ENCODE measurements at regions not wholly inside any gene's neighbourhood (a gene's known extent, or its start where the extent isn't known, plus 50 kb on each side); places are given as distances from the start of the nearest gene placed in this dataset.

DNA sequence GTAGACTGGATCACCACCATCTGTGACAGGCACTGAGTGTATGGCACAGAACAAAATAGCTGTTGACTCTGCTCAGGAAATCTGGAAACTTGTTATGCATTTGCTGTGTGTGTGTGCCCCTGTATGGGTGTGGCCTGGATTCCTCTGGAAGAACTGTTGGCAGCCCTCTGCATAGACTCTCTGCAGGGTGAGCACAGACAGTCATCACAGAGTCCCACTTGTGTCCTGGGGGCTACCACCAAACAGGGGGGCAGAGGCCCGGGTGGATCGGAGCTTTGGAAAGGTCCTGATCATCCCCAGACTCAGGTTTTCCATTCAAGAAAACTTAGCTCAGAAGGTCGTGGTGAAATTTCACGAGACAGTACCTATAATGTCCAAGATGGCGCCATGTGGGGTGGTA is 258.6 kb downstream of the SOX11 start:
- Histone ChIP-seq H3K4me1 (ENCODE audit: control insufficient read depth, low read depth, low read length) (peaks cover 1% of the 10 kb centered on the region), H3K4me2 (ENCODE audit: low read length) (no peak overlapping the region), H3K36me3 (ENCODE audit: control insufficient read depth, insufficient read depth, low read length) (no peaks in the 10 kb centered on the region), H3K56ac (ENCODE audit: low read length) (no peak overlapping the region), H3K4me3 (ENCODE audit: low read length) (no peak overlapping the region), H2BK15ac (replicated peaks; ENCODE audit: low read depth) (no peak overlapping the region), H2BK120ac (ENCODE audit: low read depth, low read length) (no peak overlapping the region), H3K27me3 (ENCODE audit: insufficient read depth, low read length, poor library complexity) (no peaks in the 10 kb centered on the region), H3K18ac (ENCODE audit: low read length) (no peak overlapping the region), H2BK5ac (ENCODE audit: low read length) (no peak overlapping the region), H4K5ac (ENCODE audit: low read length) (no peak overlapping the region), H3K79me1 (ENCODE audit: low read length) (no peaks in the 10 kb centered on the region), H3K4ac (ENCODE audit: low read depth, low read length) (no peak overlapping the region), H4K8ac (ENCODE audit: low read depth, low read length) (no peak overlapping the region), H2AK5ac (ENCODE audit: low read length) (no peak overlapping the region), H3K9ac (ENCODE audit: low read length) (no peak overlapping the region), H3K23ac (ENCODE audit: low read length) (no peak overlapping the region), H3K27ac (ENCODE audit: low read depth, low read length) (no peak overlapping the region), H3K79me2 (ENCODE audit: control insufficient read depth, insufficient read depth, low read length) (no peaks in the 10 kb centered on the region)
- no peak for DNase-seq
- WGBS (ENCODE audit: extremely low coverage, insufficient coverage, low lambda C conversion rate) = no CpG with 5 or more reads among the region's 5 CpGs

- Histone ChIP-seq H4K8ac (ENCODE audit: low read depth, low read length) (no peak overlapping the region), H3K56ac (ENCODE audit: low read length) (no peak overlapping the region), H3K4me3 (ENCODE audit: low read length) (no peak overlapping the region), H3K79me2 (ENCODE audit: control insufficient read depth, insufficient read depth, low read length) (no peaks in the 10 kb centered on the region), H3K18ac (ENCODE audit: low read length) (no peak overlapping the region), H3K4me2 (ENCODE audit: low read length) (no peak overlapping the region), H3K27ac (ENCODE audit: low read depth, low read length) (no peak overlapping the region), H3K27me3 (ENCODE audit: insufficient read depth, low read length, poor library complexity) (no peaks in the 10 kb centered on the region), H3K36me3 (ENCODE audit: control insufficient read depth, insufficient read depth, low read length) (no peaks in the 10 kb centered on the region), H3K9ac (ENCODE audit: low read length) (no peak overlapping the region), H3K4me1 (ENCODE audit: control insufficient read depth, low read depth, low read length) (no peaks in the 10 kb centered on the region), H3K23ac (ENCODE audit: low read length) (no peak overlapping the region), H2BK120ac (ENCODE audit: low read depth, low read length) (no peak overlapping the region), H2BK15ac (replicated peaks; ENCODE audit: low read depth) (no peak overlapping the region), H4K5ac (ENCODE audit: low read length) (no peak overlapping the region), H2BK5ac (ENCODE audit: low read length) (no peak overlapping the region), H3K4ac (ENCODE audit: low read depth, low read length) (no peak overlapping the region), H2AK5ac (ENCODE audit: low read length) (no peak overlapping the region), H3K79me1 (ENCODE audit: low read length) (no peaks in the 10 kb centered on the region)
- no peak for DNase-seq
- WGBS (ENCODE audit: extremely low coverage, insufficient coverage, low lambda C conversion rate) = no CpG with 5 or more reads among the region's 1 CpG
Measured at GRCh38 chr2:5951471-5951870, 259.3 kb downstream of the SOX11 start.

GRCh38 chr2:5953525-5953924 is 261.3 kb downstream of the SOX11 start:
- Histone ChIP-seq H2BK120ac (ENCODE audit: low read depth, low read length) (no peak overlapping the region), H3K4ac (ENCODE audit: low read depth, low read length) (no peak overlapping the region)

DNA sequence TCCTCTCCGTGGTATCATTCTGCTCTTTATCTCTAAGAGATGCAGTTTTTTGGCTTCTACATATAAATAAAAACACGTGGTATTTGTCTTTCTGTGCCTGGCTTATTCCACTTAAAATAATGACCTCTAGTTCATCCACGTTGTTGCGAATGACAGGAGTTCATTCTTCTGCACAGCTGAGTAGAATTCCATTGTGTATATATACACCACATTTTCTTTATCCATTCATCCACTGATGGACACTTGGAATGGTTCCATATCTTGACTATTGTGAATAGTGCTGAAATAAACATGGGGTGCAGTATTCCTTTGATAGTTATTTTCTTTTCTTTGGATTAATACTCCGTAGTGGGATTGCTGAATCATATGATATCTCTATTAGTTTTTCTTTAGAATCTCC is 262.3 kb downstream of the SOX11 start:
- no peak overlapping the region for H3K27ac ChIP-seq (ENCODE audit: low read depth, low read length)
- no peak overlapping the region for H2BK120ac ChIP-seq (ENCODE audit: low read depth, low read length)
- H3K4ac ChIP-seq (ENCODE audit: low read depth, low read length) = no peak overlapping the region
- H3K9ac ChIP-seq (ENCODE audit: low read length) = no peak overlapping the region
- no peaks in the 10 kb centered on the region for H3K79me2 ChIP-seq (ENCODE audit: control insufficient read depth, insufficient read depth, low read length)
- no peaks in the 10 kb centered on the region for H3K27me3 ChIP-seq (ENCODE audit: insufficient read depth, low read length, poor library complexity)
- no peak overlapping the region for H3K4me2 ChIP-seq (ENCODE audit: low read length)
- H4K5ac ChIP-seq (ENCODE audit: low read length) = no peak overlapping the region
- DNase-seq = no peak
- H3K36me3 ChIP-seq (ENCODE audit: control insufficient read depth, insufficient read depth, low read length) = no peaks in the 10 kb centered on the region
- H3K23ac ChIP-seq (ENCODE audit: low read length) = no peak overlapping the region
- H4K8ac ChIP-seq (ENCODE audit: low read depth, low read length) = no peak overlapping the region
- no peak overlapping the region for H2BK5ac ChIP-seq (ENCODE audit: low read length)
- no peak overlapping the region for H2AK5ac ChIP-seq (ENCODE audit: low read length)
- no peaks in the 10 kb centered on the region for H3K79me1 ChIP-seq (ENCODE audit: low read length)
- no peak overlapping the region for H3K18ac ChIP-seq (ENCODE audit: low read length)
- no peaks in the 10 kb centered on the region for H3K4me1 ChIP-seq (ENCODE audit: control insufficient read depth, low read depth, low read length)
- H3K4me3 ChIP-seq (ENCODE audit: low read length) = no peak overlapping the region
- no peak overlapping the region for H2BK15ac ChIP-seq (replicated peaks; ENCODE audit: low read depth)
- no CpG with 5 or more reads among the region's 5 CpGs for WGBS (ENCODE audit: extremely low coverage, insufficient coverage, low lambda C conversion rate)
- H3K56ac ChIP-seq (ENCODE audit: low read length) = no peak overlapping the region

More at GRCh38 chr2:5953525-5953924, 261.3 kb downstream of the SOX11 start:
- no peak for DNase-seq
- no peak overlapping the region for H2AK5ac ChIP-seq (ENCODE audit: low read length)
- H3K27me3 ChIP-seq (ENCODE audit: insufficient read depth, low read length, poor library complexity) = no peaks in the 10 kb centered on the region
- no peak overlapping the region for H3K27ac ChIP-seq (ENCODE audit: low read depth, low read length)
- no peaks in the 10 kb centered on the region for H3K79me2 ChIP-seq (ENCODE audit: control insufficient read depth, insufficient read depth, low read length)
- no peak overlapping the region for H3K4me3 ChIP-seq (ENCODE audit: low read length)
- WGBS (ENCODE audit: extremely low coverage, insufficient coverage, low lambda C conversion rate) = no CpG with 5 or more reads among the region's 1 CpG
- no peak overlapping the region for H4K8ac ChIP-seq (ENCODE audit: low read depth, low read length)
- no peaks in the 10 kb centered on the region for H3K79me1 ChIP-seq (ENCODE audit: low read length)
- no peak overlapping the region for H3K56ac ChIP-seq (ENCODE audit: low read length)
- H2BK15ac ChIP-seq (replicated peaks; ENCODE audit: low read depth) = no peak overlapping the region
- H3K4me1 ChIP-seq (ENCODE audit: control insufficient read depth, low read depth, low read length) = no peaks in the 10 kb centered on the region
- H3K23ac ChIP-seq (ENCODE audit: low read length) = no peak overlapping the region
- no peaks in the 10 kb centered on the region for H3K36me3 ChIP-seq (ENCODE audit: control insufficient read depth, insufficient read depth, low read length)
- H2BK5ac ChIP-seq (ENCODE audit: low read length) = no peak overlapping the region
- H4K5ac ChIP-seq (ENCODE audit: low read length) = no peak overlapping the region
- no peak overlapping the region for H3K4me2 ChIP-seq (ENCODE audit: low read length)
- no peak overlapping the region for H3K18ac ChIP-seq (ENCODE audit: low read length)
- no peak overlapping the region for H3K9ac ChIP-seq (ENCODE audit: low read length)

GRCh38 chr2:5955921-5956320 is 263.7 kb downstream of the SOX11 start:
- H3K79me1 ChIP-seq (ENCODE audit: low read length) = no peaks in the 10 kb centered on the region
- H3K56ac ChIP-seq (ENCODE audit: low read length) = no peak overlapping the region
- no peaks in the 10 kb centered on the region for H3K79me2 ChIP-seq (ENCODE audit: control insufficient read depth, insufficient read depth, low read length)

More at GRCh38 chr2:5955921-5956320, 263.7 kb downstream of the SOX11 start:
- H3K18ac ChIP-seq (ENCODE audit: low read length) = no peak overlapping the region
- no peak overlapping the region for H2BK120ac ChIP-seq (ENCODE audit: low read depth, low read length)
- H4K5ac ChIP-seq (ENCODE audit: low read length) = no peak overlapping the region
- H4K8ac ChIP-seq (ENCODE audit: low read depth, low read length) = no peak overlapping the region
- no peak overlapping the region for H3K9ac ChIP-seq (ENCODE audit: low read length)
- no peak overlapping the region for H3K4me3 ChIP-seq (ENCODE audit: low read length)
- H3K27ac ChIP-seq (ENCODE audit: low read depth, low read length) = no peak overlapping the region
- H3K4me1 ChIP-seq (ENCODE audit: control insufficient read depth, low read depth, low read length) = no peaks in the 10 kb centered on the region
- no peak overlapping the region for H3K23ac ChIP-seq (ENCODE audit: low read length)
- H2BK5ac ChIP-seq (ENCODE audit: low read length) = no peak overlapping the region
- no peak overlapping the region for H2BK15ac ChIP-seq (replicated peaks; ENCODE audit: low read depth)
- no peak for DNase-seq
- H3K4me2 ChIP-seq (ENCODE audit: low read length) = no peak overlapping the region
- H3K27me3 ChIP-seq (ENCODE audit: insufficient read depth, low read length, poor library complexity) = no peaks in the 10 kb centered on the region
- H3K4ac ChIP-seq (ENCODE audit: low read depth, low read length) = no peak overlapping the region
- H3K36me3 ChIP-seq (ENCODE audit: control insufficient read depth, insufficient read depth, low read length) = no peaks in the 10 kb centered on the region
- H2AK5ac ChIP-seq (ENCODE audit: low read length) = no peak overlapping the region

Measured in mesendoderm (in vitro differentiated cells).